NCI-H146 (cell line): ENCODE measurements at regions not wholly inside any gene's neighbourhood (a gene's known extent, or its start where the extent isn't known, plus 50 kb on each side); places are given as distances from the start of the nearest gene placed in this dataset.

ENCODE experiments used
- DNase-seq: peaks from one replicate; lab custom pipeline; 2025; lab: John Stamatoyannopoulos, UW

GRCh38 chr3:25229586-25229985 is 198.5 kb upstream of the RARB start:
- no peak for DNase-seq

- DNase-seq = no peak
Observed at GRCh38 chr3:25235031-25235430, 193.0 kb upstream of the RARB start.

DNA sequence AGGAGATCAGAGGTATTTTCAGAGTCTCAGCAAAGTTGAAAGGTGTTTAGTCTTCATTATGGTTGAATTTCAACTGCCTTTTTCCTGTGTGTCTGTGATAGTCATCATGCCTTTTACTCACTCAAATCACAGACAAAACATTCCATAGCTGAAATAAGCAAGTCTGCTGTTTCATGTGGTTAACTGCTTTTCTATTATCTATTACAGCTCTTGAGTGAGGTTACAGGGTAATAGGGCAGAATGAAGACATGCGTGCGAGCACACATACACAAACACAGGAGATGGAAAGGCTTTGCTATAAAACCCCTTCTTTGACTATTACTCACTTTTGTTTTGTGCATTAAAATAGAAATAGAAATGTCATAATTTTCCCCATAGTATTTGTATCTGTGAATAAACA is 192.6 kb upstream of the RARB start:
- no peak for DNase-seq

DNA sequence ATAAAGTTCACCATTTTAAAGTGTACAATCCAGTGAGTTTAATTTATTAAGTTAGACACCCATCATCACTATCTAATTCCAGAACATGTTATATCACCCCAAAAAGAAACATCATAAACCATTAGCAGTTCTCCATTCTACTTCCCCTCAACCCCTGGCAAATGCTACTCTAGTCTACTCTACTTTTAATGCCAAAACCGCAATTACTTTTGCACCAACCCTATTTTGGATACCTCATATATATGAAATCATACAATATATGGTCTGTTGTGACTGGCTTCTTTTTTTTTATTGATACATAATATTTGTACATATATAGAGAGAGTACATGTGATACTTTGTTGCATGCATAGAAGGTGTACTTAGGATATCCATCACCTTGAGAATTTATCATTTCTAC is 190.5 kb upstream of the RARB start:
- DNase-seq = no peak

- no peak for DNase-seq
Observed at GRCh38 chr3:25239042-25239441, 189.0 kb upstream of the RARB start.

DNA sequence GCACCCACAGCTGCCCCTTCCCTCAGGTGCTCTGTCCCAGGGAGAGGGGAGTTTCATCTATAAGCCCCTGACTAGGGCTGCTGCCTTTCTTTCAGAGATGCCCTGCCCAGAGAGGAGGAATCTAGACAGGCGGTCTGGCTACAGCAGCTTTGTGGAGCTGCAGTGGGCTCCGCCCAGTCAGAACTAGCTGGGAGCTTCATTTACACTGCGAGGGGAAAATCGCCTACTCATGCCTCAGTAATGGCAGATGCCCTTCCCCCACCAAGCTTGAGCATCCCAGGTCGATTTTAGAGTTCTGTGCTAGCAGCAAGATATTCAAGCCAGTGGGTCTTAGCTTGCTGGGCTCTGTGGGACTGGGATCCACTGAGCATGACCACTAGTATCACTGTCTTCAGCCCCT is 181.2 kb upstream of the RARB start:
- DNase-seq = no peak

- no peak for DNase-seq
Observed at GRCh38 chr3:25252291-25252690, 175.8 kb upstream of the RARB start.

- DNase-seq = no peak
Observed at GRCh38 chr3:25257026-25257425, 171.0 kb upstream of the RARB start.

DNA sequence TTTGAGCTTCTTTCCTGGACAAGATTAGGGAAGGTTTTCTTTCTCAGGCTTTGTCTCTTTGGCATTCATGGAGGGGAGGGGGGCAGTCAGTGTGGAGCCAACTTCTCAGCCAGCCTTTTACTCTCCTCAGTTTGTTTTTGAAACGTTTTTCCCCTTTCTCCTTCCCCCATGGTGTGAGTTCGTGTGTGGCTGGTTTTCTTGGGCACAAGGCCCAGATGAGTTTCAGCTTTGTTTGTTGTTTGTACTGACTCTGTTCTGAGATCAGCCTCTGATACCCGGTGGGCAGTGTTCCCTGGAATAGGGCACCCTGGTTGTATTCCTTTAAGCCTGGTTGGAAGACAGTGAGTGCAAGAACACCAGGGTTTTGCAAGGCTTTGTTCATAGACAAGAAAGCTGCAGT is 168.2 kb upstream of the RARB start:
- no peak for DNase-seq

DNA sequence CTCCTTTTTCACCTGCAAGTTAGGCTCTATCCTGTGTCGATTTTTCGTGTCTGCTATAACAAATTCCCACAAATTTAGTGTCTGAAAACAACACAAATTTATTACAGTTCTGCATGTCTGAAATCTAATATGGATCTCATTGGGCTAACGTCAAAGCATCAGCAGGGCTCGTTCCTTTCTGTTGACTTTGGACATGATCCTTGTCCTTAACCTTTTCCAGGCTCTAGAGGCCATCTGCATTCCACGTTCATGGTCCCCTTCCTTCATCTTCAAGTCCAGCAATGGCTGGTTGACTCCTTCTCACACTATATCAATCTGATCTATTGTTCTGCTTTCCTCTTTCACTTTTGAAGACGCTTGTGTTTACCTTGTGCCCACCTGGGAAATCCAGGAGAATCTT is 165.7 kb upstream of the RARB start:
- no peak for DNase-seq

DNA sequence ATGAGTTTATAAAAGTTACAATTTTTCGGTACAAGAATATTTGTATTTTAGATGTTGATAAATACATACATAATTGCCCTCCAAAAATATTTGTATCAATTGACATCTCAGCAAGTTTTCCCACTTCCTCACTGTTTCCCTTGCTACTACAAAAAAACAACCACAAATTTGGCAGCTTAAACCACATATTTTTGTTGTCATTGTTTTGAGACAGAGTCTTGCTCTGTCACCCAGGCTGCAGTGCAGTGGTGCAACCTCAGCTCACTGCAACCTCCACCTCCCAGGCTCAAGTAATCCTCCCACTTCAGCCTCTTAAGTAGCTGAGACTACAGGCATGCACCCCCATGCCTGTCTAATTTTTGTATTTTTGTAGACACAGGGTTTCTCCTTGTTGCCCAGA is 162.8 kb upstream of the RARB start:
- DNase-seq = no peak

DNA sequence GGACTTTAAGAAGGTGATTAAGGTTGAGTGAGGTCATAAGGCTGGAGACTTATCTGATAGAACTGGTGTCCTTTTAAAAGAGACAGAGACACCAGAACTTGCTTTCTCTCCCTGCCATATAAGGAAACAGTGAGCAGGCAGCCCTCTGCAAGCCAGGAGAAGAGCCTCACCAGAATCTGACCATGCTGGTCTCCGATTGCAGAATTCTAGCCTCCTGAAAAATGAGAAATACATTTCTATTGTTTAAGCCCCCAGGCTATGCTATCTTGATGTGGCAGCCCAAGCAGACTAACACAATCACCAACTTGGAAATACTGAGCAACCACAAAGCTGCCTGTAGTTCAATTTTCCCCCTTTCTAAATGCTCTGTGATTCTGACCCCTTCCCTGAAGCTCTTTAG is 161.4 kb upstream of the RARB start:
- DNase-seq = no peak

GRCh38 chr3:25272090-25272489 is 156.0 kb upstream of the RARB start:
- no peak for DNase-seq

- no peak for DNase-seq
Observed at GRCh38 chr3:25273582-25274171, 154.4 kb upstream of the RARB start.

DNA sequence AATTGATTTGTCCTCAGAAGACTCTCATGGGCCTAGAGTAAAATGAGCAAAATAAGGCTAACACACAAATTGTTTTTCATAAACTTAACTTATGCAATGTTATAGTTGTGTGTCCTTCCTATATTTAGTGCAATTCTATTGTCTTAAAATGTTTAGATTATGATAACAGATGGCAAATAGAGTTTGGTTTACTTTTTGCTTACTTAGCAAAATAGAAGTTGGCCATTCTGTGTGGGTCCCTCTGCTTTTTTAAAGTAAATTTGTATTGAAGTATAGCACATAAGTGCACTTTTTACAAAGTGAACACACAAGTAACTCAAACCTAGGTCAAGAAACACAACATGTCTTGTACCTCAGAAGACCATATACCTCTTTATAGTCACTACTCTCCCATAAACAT is 150.6 kb upstream of the RARB start:
- no peak for DNase-seq

GRCh38 chr3:25281041-25281731 is 146.9 kb upstream of the RARB start:
- peak; percentile 0 for DNase-seq

- DNase-seq = no peak
Observed at GRCh38 chr3:25281732-25282126, 146.3 kb upstream of the RARB start.

- no peak for DNase-seq
Observed at GRCh38 chr3:25283613-25284012, 144.4 kb upstream of the RARB start.

- DNase-seq = no peak
Observed at GRCh38 chr3:25284249-25284648, 143.8 kb upstream of the RARB start.

DNA sequence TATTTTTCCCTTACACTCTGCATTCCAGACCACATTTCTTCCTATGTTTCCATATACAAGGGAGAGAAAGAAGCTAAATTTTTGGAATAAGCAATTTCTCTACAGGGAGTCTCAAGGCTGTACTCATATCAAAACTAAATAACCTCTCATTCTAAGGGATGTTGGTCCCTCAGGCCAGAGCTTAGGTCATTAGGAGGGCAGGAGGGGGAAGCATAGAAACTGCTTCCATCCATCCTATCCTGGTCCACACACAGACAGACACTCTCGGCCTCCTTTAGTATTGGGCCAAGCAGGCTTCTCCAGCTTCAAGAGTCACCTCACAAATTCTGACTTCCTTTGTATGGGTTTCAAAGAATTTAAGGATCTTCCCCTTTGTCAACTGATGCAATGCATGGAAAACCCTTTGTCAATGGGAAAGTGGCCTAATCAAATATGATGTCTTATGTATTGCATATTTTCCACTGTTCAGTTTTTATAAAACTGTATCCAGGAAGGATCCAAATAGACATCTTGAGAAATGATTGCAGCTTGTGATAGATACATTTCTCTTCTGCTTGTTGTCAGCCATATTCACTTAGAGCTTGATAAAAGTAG is 140.7 kb upstream of the RARB start:
- no peak for DNase-seq

DNA sequence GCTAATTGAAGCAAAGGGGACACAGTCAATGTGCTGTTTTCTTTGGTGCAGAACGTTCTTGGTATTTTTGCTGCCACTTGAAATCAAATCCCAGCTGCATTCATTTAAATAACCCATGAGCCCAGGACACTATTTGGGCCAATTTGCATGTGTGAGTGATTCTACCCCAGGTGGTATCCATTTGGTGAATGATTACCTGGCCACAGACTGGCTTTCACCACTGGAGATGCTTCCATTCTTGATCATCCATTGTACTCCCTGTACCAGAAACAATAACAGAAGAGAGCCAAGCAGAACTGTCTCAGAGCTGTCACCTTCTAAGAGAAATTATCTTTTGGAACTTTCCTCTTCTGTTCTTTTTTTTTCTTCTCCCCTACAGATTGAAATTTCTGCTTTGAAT is 139.7 kb upstream of the RARB start:
- no peak for DNase-seq

DNA sequence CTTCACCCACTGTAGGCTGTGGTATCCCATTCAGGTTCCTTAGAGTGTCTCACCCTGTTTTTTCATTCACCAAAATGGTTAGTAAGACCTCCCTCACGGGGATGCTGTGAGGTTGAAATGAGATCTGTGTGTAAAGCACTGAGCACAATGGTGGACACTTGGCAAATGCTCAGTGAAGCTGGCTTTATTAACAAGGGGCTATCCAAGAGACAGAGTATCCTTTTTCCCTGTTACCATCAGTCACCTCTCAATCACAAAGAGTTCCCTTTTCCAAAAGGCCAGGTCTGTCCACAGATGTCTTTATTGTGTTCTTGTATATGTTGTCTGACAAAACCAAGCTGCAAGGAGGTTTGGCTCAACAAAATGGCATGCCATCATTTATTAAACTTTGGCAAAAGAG is 138.9 kb upstream of the RARB start:
- DNase-seq = no peak

GRCh38 chr3:25289663-25290062 is 138.4 kb upstream of the RARB start:
- no peak for DNase-seq

GRCh38 chr3:25291481-25291905 is 136.6 kb upstream of the RARB start:
- DNase-seq = no peak
